ENCODE measurements at regions not wholly inside any gene's neighbourhood (a gene's known extent, or its start where the extent isn't known, plus 50 kb on each side); places are given as distances from the start of the nearest gene placed in this dataset.
"Not testable (repeated sequence)": the region's sequence is repeated elsewhere in the genome, so short reads cannot be mapped to it uniquely, and the experiment has no call there.

DNA sequence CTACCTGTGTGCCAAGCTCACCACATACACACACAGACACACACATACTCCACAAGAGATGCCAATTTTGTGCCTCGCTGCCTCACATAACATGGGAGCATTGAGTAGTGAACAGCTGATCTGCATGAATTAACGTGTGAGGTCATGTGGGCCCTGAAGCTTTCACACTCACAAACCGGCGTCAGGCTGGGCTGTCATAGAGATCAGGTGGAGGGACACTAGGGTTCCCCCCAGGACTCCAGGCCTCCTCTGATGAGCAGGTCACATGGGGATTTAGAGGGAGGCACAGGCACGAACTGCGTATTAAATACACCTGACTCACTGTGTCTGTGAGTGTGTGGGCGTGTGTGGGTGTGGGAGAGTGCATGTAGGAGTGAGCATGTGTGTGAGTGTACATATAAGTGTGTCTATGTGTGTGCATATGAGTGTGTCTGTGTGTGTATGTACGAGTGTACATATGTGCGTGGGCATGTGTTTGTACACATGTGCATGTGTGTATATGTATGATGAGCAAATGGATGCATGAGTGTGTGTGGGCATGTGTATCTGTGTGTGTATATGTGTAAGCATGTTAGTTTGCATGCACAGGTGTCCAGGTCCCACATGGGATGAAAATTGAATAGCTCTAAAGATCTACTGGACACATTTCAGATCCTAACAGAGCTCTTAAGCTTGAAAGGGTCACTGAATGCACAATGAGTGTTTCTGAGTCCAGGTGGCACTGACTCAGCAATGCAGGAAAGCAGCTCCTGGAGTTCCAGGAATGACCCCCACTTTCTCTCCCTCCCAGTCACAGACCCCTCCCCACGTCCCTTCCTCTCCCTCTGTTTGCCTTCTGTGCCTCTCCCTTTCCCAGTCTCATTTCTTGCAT lies 336.6 kb downstream of the PREX1 start:
- Histone ChIP-seq H3K4me1 (ENCODE audit: insufficient read depth, insufficient read length) (peaks cover 6% of the 10 kb centered on the region), H3K27me3 (ENCODE audit: insufficient read depth, insufficient read length) (no peaks in the 10 kb centered on the region), H3K9me3 (ENCODE audit: insufficient read depth, low read length) (no peaks in the 10 kb centered on the region), H3K36me3 (ENCODE audit: insufficient read depth, insufficient read length, low read length) (no peaks in the 10 kb centered on the region), H3K4me3 (ENCODE audit: insufficient read length, low read depth) (no peak overlapping the region), H3K9ac (ENCODE audit: insufficient read length, low read depth) (no peak overlapping the region)
- no peak for DNase-seq (ENCODE audit: low read depth, low spot score)
- no peak for TF ChIP-seq YY1 (IDR thresholded peaks at IDR 0.05; ENCODE audit: insufficient read depth, insufficient read length)
- TF ChIP-seq SUZ12 (IDR thresholded peaks at IDR 0.05; ENCODE audit: extremely low read depth, insufficient read depth, insufficient read length), result no peak
- no peak for TF ChIP-seq ZNF274 (IDR thresholded peaks at IDR 0.05; ENCODE audit: low read depth, low read length)

DNA sequence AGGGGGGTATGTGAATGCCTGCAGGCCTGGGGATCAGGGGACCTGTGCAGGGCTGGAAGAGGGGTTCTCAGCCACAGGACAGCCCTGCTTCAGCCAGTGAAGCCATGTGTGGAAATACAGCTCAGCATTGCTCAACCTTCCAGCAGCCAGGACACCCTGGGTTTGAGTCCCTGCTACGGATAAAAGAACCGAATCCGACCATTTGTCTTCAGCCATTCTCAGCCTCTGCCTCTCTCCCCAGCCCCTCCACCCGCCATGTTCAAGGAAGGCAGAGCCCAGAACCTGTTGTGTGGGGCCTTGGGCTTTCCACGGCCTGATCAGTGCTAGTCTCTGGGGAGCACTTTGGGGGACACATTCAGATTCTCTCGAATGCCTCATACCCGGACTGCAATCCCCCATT lies 337.5 kb downstream of the PREX1 start:
- H3K36me3 ChIP-seq (ENCODE audit: insufficient read depth, insufficient read length, low read length); H3K4me1 ChIP-seq (ENCODE audit: insufficient read depth, insufficient read length); H3K9me3 ChIP-seq (ENCODE audit: insufficient read depth, low read length); DNase-seq (ENCODE audit: low read depth, low spot score); H3K9ac ChIP-seq (ENCODE audit: insufficient read length, low read depth); H3K4me3 ChIP-seq (ENCODE audit: insufficient read length, low read depth); H3K27me3 ChIP-seq (ENCODE audit: insufficient read depth, insufficient read length): not testable (repeated sequence)

DNA sequence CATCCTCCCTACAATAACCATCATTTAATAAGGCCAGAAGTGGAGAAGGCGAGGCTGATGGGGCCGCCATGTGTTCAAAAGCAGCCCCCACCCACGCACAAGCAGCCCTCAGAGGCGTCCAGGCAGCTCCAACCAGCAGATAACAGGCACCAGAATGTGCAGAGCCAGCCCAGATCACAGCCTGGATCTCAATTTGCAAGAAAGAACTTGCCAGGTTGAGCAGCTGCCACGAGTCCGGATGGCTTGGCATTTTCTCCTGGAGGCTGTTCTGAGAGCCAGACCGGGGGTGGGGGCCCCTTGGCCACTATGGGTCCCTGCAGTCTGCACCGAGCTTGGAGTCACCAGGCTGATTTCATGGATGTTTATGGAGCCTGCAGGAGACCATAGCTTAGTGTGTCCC lies 338.1 kb downstream of the PREX1 start:
- no peak overlapping the region for H3K9ac ChIP-seq (ENCODE audit: insufficient read length, low read depth)
- no peak for TF ChIP-seq SUZ12 (IDR thresholded peaks at IDR 0.05; ENCODE audit: extremely low read depth, insufficient read depth, insufficient read length)
- no peak for TF ChIP-seq YY1 (IDR thresholded peaks at IDR 0.05; ENCODE audit: insufficient read depth, insufficient read length)
- no peak for TF ChIP-seq ZNF274 (IDR thresholded peaks at IDR 0.05; ENCODE audit: low read depth, low read length)

DNA sequence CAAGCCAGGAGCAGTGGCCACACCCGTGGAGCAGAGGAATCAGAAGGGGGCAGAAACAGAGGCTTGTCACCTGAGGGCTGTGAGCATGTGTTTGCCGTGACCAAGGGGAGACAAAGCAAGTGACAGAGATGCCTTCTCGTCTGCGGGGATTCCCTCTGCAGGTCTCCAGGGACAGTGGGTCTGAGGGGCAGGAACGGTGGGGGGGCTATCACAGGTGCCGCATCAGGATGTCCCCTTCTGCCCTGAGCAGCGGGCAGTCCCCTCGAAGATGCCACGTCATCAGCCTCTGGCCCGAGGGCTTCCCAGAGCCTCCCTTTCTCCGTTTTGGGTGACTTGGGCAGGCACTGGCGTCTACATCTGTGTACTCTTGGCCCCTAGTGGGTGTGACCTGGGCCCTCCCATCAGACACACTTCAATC lies 338.7 kb downstream of the PREX1 start:
- no peak for DNase-seq (ENCODE audit: low read depth, low spot score)
- TF ChIP-seq SUZ12 (IDR thresholded peaks at IDR 0.05; ENCODE audit: extremely low read depth, insufficient read depth, insufficient read length) (no peak), YY1 (IDR thresholded peaks at IDR 0.05; ENCODE audit: insufficient read depth, insufficient read length) (no peak), ZNF274 (IDR thresholded peaks at IDR 0.05; ENCODE audit: low read depth, low read length) (no peak)
- H3K9ac ChIP-seq (ENCODE audit: insufficient read length, low read depth), result no peak overlapping the region
- no peaks in the 10 kb centered on the region for H3K36me3 ChIP-seq (ENCODE audit: insufficient read depth, insufficient read length, low read length)
- H3K4me3 ChIP-seq (ENCODE audit: insufficient read length, low read depth), result no peak overlapping the region
- no peaks in the 10 kb centered on the region for H3K27me3 ChIP-seq (ENCODE audit: insufficient read depth, insufficient read length)
- H3K9me3 ChIP-seq (ENCODE audit: insufficient read depth, low read length), result no peaks in the 10 kb centered on the region
- peaks cover 8% of the 10 kb centered on the region for H3K4me1 ChIP-seq (ENCODE audit: insufficient read depth, insufficient read length)

More for the DNA sequence above, 338.1 kb downstream of the PREX1 start:
- H3K4me1 ChIP-seq (ENCODE audit: insufficient read depth, insufficient read length), result peaks cover 8% of the 10 kb centered on the region
- DNase-seq (ENCODE audit: low read depth, low spot score), result no peak
- no peaks in the 10 kb centered on the region for H3K36me3 ChIP-seq (ENCODE audit: insufficient read depth, insufficient read length, low read length)
- no peak overlapping the region for H3K4me3 ChIP-seq (ENCODE audit: insufficient read length, low read depth)
- no peaks in the 10 kb centered on the region for H3K27me3 ChIP-seq (ENCODE audit: insufficient read depth, insufficient read length)
- H3K9me3 ChIP-seq (ENCODE audit: insufficient read depth, low read length), result no peaks in the 10 kb centered on the region

DNA sequence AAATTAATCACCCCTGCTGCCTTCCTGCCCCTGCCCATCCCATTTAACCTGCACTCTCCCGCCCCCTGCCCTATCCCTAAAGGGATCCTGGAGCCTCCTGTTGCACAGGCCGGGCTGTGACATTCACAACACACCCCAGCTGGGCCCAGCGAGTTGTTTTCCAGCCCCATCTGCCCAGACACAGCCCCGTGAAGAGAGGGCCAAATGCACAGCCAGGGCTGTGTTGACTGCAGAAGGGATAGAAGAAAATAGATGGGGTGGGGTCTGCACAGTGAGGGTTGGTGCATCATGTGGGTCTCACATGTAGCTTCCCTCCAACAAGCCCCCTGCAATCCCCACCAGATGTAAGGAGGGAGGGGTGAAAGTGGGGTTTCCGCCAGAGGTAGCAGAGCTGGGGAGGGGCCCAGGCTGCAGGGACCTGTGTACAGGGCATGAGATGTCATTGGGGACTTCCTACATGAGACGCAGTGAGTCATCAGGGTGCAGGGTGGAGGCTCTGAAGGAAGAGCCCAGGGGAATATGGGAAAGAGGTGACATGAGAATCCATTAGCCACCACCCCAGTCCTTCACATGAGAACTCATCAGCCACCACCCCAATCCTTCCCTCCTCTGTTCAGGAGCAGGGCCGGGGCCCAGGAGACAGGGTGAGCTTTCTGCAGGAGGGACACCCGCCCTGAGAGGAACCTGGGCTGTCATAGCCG lies 339.3 kb downstream of the PREX1 start:
- H3K4me1 ChIP-seq (ENCODE audit: insufficient read depth, insufficient read length); H3K9me3 ChIP-seq (ENCODE audit: insufficient read depth, low read length); H3K4me3 ChIP-seq (ENCODE audit: insufficient read length, low read depth); H3K36me3 ChIP-seq (ENCODE audit: insufficient read depth, insufficient read length, low read length); H3K27me3 ChIP-seq (ENCODE audit: insufficient read depth, insufficient read length); DNase-seq (ENCODE audit: low read depth, low spot score); H3K9ac ChIP-seq (ENCODE audit: insufficient read length, low read depth): not testable (repeated sequence)

DNA sequence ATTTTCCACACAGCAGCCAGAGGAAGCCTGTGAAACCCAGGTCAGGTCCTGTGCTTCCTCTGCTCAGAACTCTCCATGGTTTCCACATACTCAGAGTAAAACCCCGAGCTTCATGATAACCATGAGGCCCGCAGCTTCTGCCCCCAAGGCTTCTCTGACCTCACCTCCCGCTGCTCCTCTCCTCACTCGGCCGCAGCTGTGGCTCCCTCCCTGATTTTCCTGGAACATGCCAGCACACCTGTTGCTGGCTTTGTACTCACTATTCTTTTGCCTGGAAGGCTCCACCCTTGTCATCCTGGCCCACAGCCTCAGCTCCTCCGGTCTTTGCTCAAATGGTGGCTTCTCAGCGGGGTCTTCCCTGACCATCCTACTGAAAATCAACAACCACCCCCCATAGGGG lies 341.7 kb downstream of the PREX1 start:
- Histone ChIP-seq H3K9ac (ENCODE audit: insufficient read length, low read depth) (no peak overlapping the region), H3K4me3 (ENCODE audit: insufficient read length, low read depth) (no peak overlapping the region), H3K9me3 (ENCODE audit: insufficient read depth, low read length) (no peaks in the 10 kb centered on the region), H3K36me3 (ENCODE audit: insufficient read depth, insufficient read length, low read length) (no peaks in the 10 kb centered on the region), H3K4me1 (ENCODE audit: insufficient read depth, insufficient read length) (peaks cover 10% of the 10 kb centered on the region), H3K27me3 (ENCODE audit: insufficient read depth, insufficient read length) (no peaks in the 10 kb centered on the region)
- DNase-seq (ENCODE audit: low read depth, low spot score), result no peak
- TF ChIP-seq SUZ12 (IDR thresholded peaks at IDR 0.05; ENCODE audit: extremely low read depth, insufficient read depth, insufficient read length) (no peak), YY1 (IDR thresholded peaks at IDR 0.05; ENCODE audit: insufficient read depth, insufficient read length) (no peak), ZNF274 (IDR thresholded peaks at IDR 0.05; ENCODE audit: low read depth, low read length) (no peak)

DNA sequence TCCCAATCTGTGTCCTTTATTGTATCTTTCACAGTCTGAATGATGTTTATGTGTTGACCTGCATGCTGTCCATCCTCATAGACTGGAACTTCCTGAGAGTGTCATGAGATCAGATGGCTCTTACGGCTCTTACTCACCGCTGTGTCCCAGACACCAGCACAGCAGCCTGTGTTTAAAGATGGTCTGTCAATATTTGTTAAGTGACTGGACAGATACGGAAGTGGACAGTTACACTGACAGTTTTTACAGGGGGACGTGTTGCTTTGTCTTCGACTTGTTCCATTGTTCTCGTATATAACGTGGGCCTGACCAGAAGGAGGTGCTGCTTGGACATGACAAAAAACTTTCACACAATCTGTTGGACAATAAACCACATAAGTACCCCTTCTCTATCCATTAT lies 342.6 kb downstream of the PREX1 start:
- DNase-seq (ENCODE audit: low read depth, low spot score); H3K4me1 ChIP-seq (ENCODE audit: insufficient read depth, insufficient read length); H3K9me3 ChIP-seq (ENCODE audit: insufficient read depth, low read length); H3K36me3 ChIP-seq (ENCODE audit: insufficient read depth, insufficient read length, low read length); H3K27me3 ChIP-seq (ENCODE audit: insufficient read depth, insufficient read length); H3K4me3 ChIP-seq (ENCODE audit: insufficient read length, low read depth); H3K9ac ChIP-seq (ENCODE audit: insufficient read length, low read depth): not testable (repeated sequence)
